ENCODE measurements at regions not wholly inside any gene's neighbourhood (a gene's known extent, or its start where the extent isn't known, plus 50 kb on each side); places are given as distances from the start of the nearest gene placed in this dataset.

DNA sequence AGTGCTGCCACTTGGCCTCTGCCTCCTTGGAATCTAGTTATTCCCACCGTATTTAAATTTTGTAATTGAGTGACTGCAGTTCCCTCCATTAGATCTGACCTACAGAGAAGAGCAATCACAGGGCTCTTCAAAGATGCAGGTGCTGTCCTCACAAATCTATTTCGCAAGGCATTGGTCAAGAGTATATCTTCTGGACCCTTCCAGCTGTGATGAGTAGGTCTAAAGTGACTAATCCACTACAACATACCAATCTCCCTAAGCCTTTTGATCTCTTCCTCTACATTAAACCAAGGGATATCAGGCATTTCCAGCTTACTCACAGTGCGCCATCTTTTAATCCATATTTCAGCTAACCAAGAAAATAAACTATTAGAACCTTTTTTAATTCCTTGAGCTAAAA is 65.1 kb upstream of the COL3A1 start:
- TF ChIP-seq, protein P1, sequence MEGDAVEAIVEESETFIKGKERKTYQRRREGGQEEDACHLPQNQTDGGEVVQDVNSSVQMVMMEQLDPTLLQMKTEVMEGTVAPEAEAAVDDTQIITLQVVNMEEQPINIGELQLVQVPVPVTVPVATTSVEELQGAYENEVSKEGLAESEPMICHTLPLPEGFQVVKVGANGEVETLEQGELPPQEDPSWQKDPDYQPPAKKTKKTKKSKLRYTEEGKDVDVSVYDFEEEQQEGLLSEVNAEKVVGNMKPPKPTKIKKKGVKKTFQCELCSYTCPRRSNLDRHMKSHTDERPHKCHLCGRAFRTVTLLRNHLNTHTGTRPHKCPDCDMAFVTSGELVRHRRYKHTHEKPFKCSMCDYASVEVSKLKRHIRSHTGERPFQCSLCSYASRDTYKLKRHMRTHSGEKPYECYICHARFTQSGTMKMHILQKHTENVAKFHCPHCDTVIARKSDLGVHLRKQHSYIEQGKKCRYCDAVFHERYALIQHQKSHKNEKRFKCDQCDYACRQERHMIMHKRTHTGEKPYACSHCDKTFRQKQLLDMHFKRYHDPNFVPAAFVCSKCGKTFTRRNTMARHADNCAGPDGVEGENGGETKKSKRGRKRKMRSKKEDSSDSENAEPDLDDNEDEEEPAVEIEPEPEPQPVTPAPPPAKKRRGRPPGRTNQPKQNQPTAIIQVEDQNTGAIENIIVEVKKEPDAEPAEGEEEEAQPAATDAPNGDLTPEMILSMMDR (IDR thresholded peaks at IDR 0.05) = no peak
- no peak for TF ChIP-seq POLR2A (IDR thresholded peaks at IDR 0.05)

Measured in prostate gland (tissue), 2 donors.